HFFc6 (cell line): ENCODE measurements at regions not wholly inside any gene's neighbourhood (a gene's known extent, or its start where the extent isn't known, plus 50 kb on each side); places are given as distances from the start of the nearest gene placed in this dataset.

Experiments used
- DNase-seq: peaks from one replicate; pipeline ENCODE4 v3.0.0-alpha.2; 2018
- H3K27ac Mint-ChIP-seq: 2 replicates; pipeline ENCODE4 v1.8.0; 2020; ENCODE audit warnings: mild to moderate bottlenecking, mixed read lengths
- H3K27me3 Mint-ChIP-seq: 2 replicates; pipeline ENCODE4 v1.8.0; 2021; ENCODE audit warnings: mild to moderate bottlenecking, moderate library complexity, mixed read lengths; ENCODE audit not compliant: insufficient read depth
- H3K36me3 Mint-ChIP-seq: 2 replicates; pipeline ENCODE4 v1.8.0; 2021; ENCODE audit warnings: low read depth, mixed read lengths
- H3K4me1 Mint-ChIP-seq: 2 replicates; pipeline ENCODE4 v1.8.0; 2020; ENCODE audit warnings: low read depth, mixed read lengths
- H3K4me3 Mint-ChIP-seq: 2 replicates; pipeline ENCODE4 v1.8.0; 2020; ENCODE audit warnings: mild to moderate bottlenecking, moderate library complexity, mixed read lengths
- H3K9me3 Mint-ChIP-seq: 2 replicates; pipeline ENCODE4 v1.8.0; 2020; ENCODE audit warnings: mild to moderate bottlenecking, mixed read lengths
- CTCF ChIP-seq: fragments of 200-600 bp; sonication (generic); IDR thresholded peaks from 2 replicates; pipeline ENCODE4 v1.5.0; 2021; ENCODE audit warnings: antibody characterized with exemption, mild to moderate bottlenecking

- TF ChIP-seq CTCF, result no peak
- Mint-ChIP-seq H3K4me3 (no peak overlapping the region), H3K9me3 (peaks cover 36% of the 10 kb centered on the region), H3K27ac (no peak overlapping the region), H3K36me3 (no peaks in the 10 kb centered on the region), H3K27me3 (no peaks in the 10 kb centered on the region), H3K4me1 (no peaks in the 10 kb centered on the region)
- DNase-seq, result no peak
These were observed 491.5 kb downstream of the SATB2 start for GRCh38 chr2:198966269-198966668.

GRCh38 chr2:198961547-198961946, 496.2 kb downstream of the SATB2 start:
- Mint-ChIP-seq H3K4me3 (no peak overlapping the region), H3K9me3 (peaks cover 30% of the 10 kb centered on the region), H3K27ac (no peak overlapping the region), H3K27me3 (no peaks in the 10 kb centered on the region; the same call in 1 of the 2 replicates), H3K4me1 (no peaks in the 10 kb centered on the region), H3K36me3 (no peaks in the 10 kb centered on the region)
- DNase-seq, result no peak
- peak; percentile 27; the same call in 1 of the 2 replicates for TF ChIP-seq CTCF

- Mint-ChIP-seq H3K9me3 (peaks cover 38% of the 10 kb centered on the region), H3K36me3 (no peaks in the 10 kb centered on the region), H3K4me3 (no peak overlapping the region), H3K4me1 (no peaks in the 10 kb centered on the region), H3K27ac (no peak overlapping the region), H3K27me3 (peaks cover 1% of the 10 kb centered on the region)
- DNase-seq, result no peak
- TF ChIP-seq CTCF, result no peak
These were observed 500.6 kb downstream of the SATB2 start for GRCh38 chr2:198957181-198957580.

GRCh38 chr2:198953328-198953727, 504.4 kb downstream of the SATB2 start:
- no peaks in the 10 kb centered on the region for H3K36me3 Mint-ChIP-seq
- H3K4me3 Mint-ChIP-seq, result no peak overlapping the region
- peaks cover 1% of the 10 kb centered on the region; the same call in 1 of the 2 replicates for H3K27me3 Mint-ChIP-seq
- H3K9me3 Mint-ChIP-seq, result peaks cover 40% of the 10 kb centered on the region
- no peak overlapping the region for H3K27ac Mint-ChIP-seq
- DNase-seq, result no peak
- TF ChIP-seq CTCF, result no peak
- no peaks in the 10 kb centered on the region for H3K4me1 Mint-ChIP-seq

GRCh38 chr2:198950803-198951202, 506.9 kb downstream of the SATB2 start:
- no peaks in the 10 kb centered on the region for H3K4me1 Mint-ChIP-seq
- H3K4me3 Mint-ChIP-seq, result no peak overlapping the region
- peaks cover 1% of the 10 kb centered on the region; the same call in 1 of the 2 replicates for H3K27me3 Mint-ChIP-seq
- no peak for DNase-seq
- no peak overlapping the region for H3K27ac Mint-ChIP-seq
- no peaks in the 10 kb centered on the region for H3K36me3 Mint-ChIP-seq
- peaks cover 37% of the 10 kb centered on the region for H3K9me3 Mint-ChIP-seq
- TF ChIP-seq CTCF, result no peak

GRCh38 chr2:198945496-198945895, 512.2 kb downstream of the SATB2 start:
- Mint-ChIP-seq H3K36me3 (no peaks in the 10 kb centered on the region), H3K27ac (no peak overlapping the region), H3K4me3 (no peak overlapping the region), H3K4me1 (no peaks in the 10 kb centered on the region), H3K9me3 (peaks cover 34% of the 10 kb centered on the region), H3K27me3 (no peaks in the 10 kb centered on the region)
- DNase-seq, result no peak
- TF ChIP-seq CTCF, result no peak
